ENCODE measurements at regions not wholly inside any gene's neighbourhood (a gene's known extent, or its start where the extent isn't known, plus 50 kb on each side); places are given as distances from the start of the nearest gene placed in this dataset.

GRCh38 chr7:79673969-79674368 is 220.5 kb upstream of the MAGI2 start:
- DNase-seq: peak; percentile 68
- no peak for TF ChIP-seq CTCF (IDR thresholded peaks at IDR 0.05)

GRCh38 chr7:79673421-79673820 is 220.0 kb upstream of the MAGI2 start:
- Histone ChIP-seq H3K36me3 (no peaks in the 10 kb centered on the region), H3K4me1 (no peaks in the 10 kb centered on the region), H3K27me3 (no peaks in the 10 kb centered on the region), H3K27ac (peak overlapping the region; percentile 2), H3K9ac (ENCODE audit: low read depth in 2 of 2, low read length in 2 of 2) (no peak overlapping the region), H3K9me3 (no peaks in the 10 kb centered on the region), H3K4me3 (no peak overlapping the region)
- intact Hi-C loops (cut with DNase I): no loop called here
- no peak for TF ChIP-seq CTCF (IDR thresholded peaks at IDR 0.05)
- no peak for DNase-seq

More at GRCh38 chr7:79673969-79674368, 220.5 kb upstream of the MAGI2 start:
- Histone ChIP-seq H3K27ac (peak overlapping the region; percentile 2), H3K36me3 (no peaks in the 10 kb centered on the region), H3K9me3 (no peaks in the 10 kb centered on the region), H3K4me3 (no peak overlapping the region), H3K9ac (ENCODE audit: low read depth in 2 of 2, low read length in 2 of 2) (no peak overlapping the region), H3K27me3 (no peaks in the 10 kb centered on the region), H3K4me1 (no peaks in the 10 kb centered on the region)
- intact Hi-C loops (cut with DNase I): no loop called here

GRCh38 chr7:79668292-79668691 is 214.8 kb upstream of the MAGI2 start:
- Histone ChIP-seq H3K27me3 (no peaks in the 10 kb centered on the region), H3K9ac (ENCODE audit: low read depth in 2 of 2, low read length in 2 of 2) (no peak overlapping the region), H3K9me3 (no peaks in the 10 kb centered on the region), H3K27ac (no peak overlapping the region), H3K4me3 (no peak overlapping the region), H3K36me3 (no peaks in the 10 kb centered on the region), H3K4me1 (no peaks in the 10 kb centered on the region)
- no peak for TF ChIP-seq CTCF (IDR thresholded peaks at IDR 0.05)
- DNase-seq: no peak
- intact Hi-C loops (cut with DNase I): no loop called here

- no peaks in the 10 kb centered on the region for H3K27me3 ChIP-seq
- H3K4me3 ChIP-seq: no peak overlapping the region
- TF ChIP-seq CTCF (IDR thresholded peaks at IDR 0.05): no peak
Observed at GRCh38 chr7:79666472-79666871, 213.0 kb upstream of the MAGI2 start.

GRCh38 chr7:79664884-79665676 is 211.6 kb upstream of the MAGI2 start:
- H3K27ac ChIP-seq: no peak overlapping the region
- intact Hi-C loops (cut with DNase I): no loop called here
- no peak overlapping the region for H3K9ac ChIP-seq (ENCODE audit: low read depth in 2 of 2, low read length in 2 of 2)
- H3K4me1 ChIP-seq: no peaks in the 10 kb centered on the region
- no peak for TF ChIP-seq CTCF (IDR thresholded peaks at IDR 0.05)
- H3K36me3 ChIP-seq: no peaks in the 10 kb centered on the region
- DNase-seq: no peak
- no peaks in the 10 kb centered on the region for H3K9me3 ChIP-seq
- no peak overlapping the region for H3K4me3 ChIP-seq
- H3K27me3 ChIP-seq: no peaks in the 10 kb centered on the region

More at GRCh38 chr7:79666472-79666871, 213.0 kb upstream of the MAGI2 start:
- Histone ChIP-seq H3K9ac (ENCODE audit: low read depth in 2 of 2, low read length in 2 of 2) (no peak overlapping the region), H3K9me3 (no peaks in the 10 kb centered on the region), H3K27ac (no peak overlapping the region), H3K36me3 (no peaks in the 10 kb centered on the region), H3K4me1 (no peaks in the 10 kb centered on the region)
- DNase-seq: no peak
- intact Hi-C loops (cut with DNase I): no loop called here

All from colonic mucosa (tissue), 4 donors.